ENCODE measurements at regions not wholly inside any gene's neighbourhood (a gene's known extent, or its start where the extent isn't known, plus 50 kb on each side); places are given as distances from the start of the nearest gene placed in this dataset.

DNA sequence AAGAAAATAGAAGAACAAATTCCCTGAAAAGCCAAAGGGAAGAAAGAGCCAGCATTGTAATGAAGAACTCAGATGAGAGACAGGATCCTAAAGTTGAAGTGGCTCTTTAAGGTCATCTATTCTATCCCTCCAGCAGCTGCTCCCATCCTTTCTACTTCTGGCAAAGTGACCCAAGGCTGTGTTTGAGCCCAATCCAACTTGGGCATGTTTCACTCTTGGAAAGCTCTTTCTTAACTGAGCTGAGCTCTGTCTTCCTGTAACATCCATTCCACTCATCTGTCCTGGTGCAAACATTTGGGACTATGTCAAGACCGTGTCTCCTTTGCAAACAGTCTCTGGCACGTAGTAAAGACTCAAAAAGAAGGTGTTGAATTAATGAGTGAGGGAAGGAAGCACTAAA lies 298.1 kb upstream of the IGF1R start:
- TF ChIP-seq ESRRA (CRISPR knock-in tag; IDR thresholded peaks at IDR 0.05; ENCODE audit: borderline replicate concordance) = no peak
- TF ChIP-seq, protein P1, sequence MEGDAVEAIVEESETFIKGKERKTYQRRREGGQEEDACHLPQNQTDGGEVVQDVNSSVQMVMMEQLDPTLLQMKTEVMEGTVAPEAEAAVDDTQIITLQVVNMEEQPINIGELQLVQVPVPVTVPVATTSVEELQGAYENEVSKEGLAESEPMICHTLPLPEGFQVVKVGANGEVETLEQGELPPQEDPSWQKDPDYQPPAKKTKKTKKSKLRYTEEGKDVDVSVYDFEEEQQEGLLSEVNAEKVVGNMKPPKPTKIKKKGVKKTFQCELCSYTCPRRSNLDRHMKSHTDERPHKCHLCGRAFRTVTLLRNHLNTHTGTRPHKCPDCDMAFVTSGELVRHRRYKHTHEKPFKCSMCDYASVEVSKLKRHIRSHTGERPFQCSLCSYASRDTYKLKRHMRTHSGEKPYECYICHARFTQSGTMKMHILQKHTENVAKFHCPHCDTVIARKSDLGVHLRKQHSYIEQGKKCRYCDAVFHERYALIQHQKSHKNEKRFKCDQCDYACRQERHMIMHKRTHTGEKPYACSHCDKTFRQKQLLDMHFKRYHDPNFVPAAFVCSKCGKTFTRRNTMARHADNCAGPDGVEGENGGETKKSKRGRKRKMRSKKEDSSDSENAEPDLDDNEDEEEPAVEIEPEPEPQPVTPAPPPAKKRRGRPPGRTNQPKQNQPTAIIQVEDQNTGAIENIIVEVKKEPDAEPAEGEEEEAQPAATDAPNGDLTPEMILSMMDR (IDR thresholded peaks at IDR 0.05) = no peak
- no peak for TF ChIP-seq NR2C2 (CRISPR knock-in tag; IDR thresholded peaks at IDR 0.05)
- no peak for TF ChIP-seq JUN (CRISPR knock-in tag; IDR thresholded peaks at IDR 0.05)
- TF ChIP-seq FOXJ3 (CRISPR knock-in tag; IDR thresholded peaks at IDR 0.05; ENCODE audit: borderline replicate concordance) = no peak
- TF ChIP-seq SMAD4 (CRISPR knock-in tag; IDR thresholded peaks at IDR 0.05) = no peak
- no peak for TF ChIP-seq ZNF423 (CRISPR knock-in tag; IDR thresholded peaks at IDR 0.05)
- TF ChIP-seq, protein P2, sequence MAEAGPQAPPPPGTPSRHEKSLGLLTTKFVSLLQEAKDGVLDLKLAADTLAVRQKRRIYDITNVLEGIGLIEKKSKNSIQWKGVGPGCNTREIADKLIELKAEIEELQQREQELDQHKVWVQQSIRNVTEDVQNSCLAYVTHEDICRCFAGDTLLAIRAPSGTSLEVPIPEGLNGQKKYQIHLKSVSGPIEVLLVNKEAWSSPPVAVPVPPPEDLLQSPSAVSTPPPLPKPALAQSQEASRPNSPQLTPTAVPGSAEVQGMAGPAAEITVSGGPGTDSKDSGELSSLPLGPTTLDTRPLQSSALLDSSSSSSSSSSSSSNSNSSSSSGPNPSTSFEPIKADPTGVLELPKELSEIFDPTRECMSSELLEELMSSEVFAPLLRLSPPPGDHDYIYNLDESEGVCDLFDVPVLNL (CRISPR knock-in tag; IDR thresholded peaks at IDR 0.05; ENCODE audit: borderline replicate concordance, low read depth) = no peak
- no peak for TF ChIP-seq MXD4 (CRISPR knock-in tag; IDR thresholded peaks at IDR 0.05; ENCODE audit: borderline replicate concordance)
- TF ChIP-seq NFYB (CRISPR knock-in tag; conservative IDR thresholded peaks at IDR 0.05; ENCODE audit: low read depth) = no peak
- TF ChIP-seq, protein P3, sequence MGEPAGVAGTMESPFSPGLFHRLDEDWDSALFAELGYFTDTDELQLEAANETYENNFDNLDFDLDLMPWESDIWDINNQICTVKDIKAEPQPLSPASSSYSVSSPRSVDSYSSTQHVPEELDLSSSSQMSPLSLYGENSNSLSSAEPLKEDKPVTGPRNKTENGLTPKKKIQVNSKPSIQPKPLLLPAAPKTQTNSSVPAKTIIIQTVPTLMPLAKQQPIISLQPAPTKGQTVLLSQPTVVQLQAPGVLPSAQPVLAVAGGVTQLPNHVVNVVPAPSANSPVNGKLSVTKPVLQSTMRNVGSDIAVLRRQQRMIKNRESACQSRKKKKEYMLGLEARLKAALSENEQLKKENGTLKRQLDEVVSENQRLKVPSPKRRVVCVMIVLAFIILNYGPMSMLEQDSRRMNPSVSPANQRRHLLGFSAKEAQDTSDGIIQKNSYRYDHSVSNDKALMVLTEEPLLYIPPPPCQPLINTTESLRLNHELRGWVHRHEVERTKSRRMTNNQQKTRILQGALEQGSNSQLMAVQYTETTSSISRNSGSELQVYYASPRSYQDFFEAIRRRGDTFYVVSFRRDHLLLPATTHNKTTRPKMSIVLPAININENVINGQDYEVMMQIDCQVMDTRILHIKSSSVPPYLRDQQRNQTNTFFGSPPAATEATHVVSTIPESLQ (CRISPR knock-in tag; IDR thresholded peaks at IDR 0.05) = no peak
- TF ChIP-seq, protein P4, sequence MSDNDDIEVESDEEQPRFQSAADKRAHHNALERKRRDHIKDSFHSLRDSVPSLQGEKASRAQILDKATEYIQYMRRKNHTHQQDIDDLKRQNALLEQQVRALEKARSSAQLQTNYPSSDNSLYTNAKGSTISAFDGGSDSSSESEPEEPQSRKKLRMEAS (CRISPR knock-in tag; IDR thresholded peaks at IDR 0.05) = no peak
- no peak for TF ChIP-seq MYBL2 (CRISPR knock-in tag; IDR thresholded peaks at IDR 0.05)
- TF ChIP-seq ZBTB21 (CRISPR knock-in tag; IDR thresholded peaks at IDR 0.05; ENCODE audit: borderline replicate concordance) = no peak

Data from WTC11 (cell line).